ENCODE measurements at regions not wholly inside any gene's neighbourhood (a gene's known extent, or its start where the extent isn't known, plus 50 kb on each side); places are given as distances from the start of the nearest gene placed in this dataset.

DNA sequence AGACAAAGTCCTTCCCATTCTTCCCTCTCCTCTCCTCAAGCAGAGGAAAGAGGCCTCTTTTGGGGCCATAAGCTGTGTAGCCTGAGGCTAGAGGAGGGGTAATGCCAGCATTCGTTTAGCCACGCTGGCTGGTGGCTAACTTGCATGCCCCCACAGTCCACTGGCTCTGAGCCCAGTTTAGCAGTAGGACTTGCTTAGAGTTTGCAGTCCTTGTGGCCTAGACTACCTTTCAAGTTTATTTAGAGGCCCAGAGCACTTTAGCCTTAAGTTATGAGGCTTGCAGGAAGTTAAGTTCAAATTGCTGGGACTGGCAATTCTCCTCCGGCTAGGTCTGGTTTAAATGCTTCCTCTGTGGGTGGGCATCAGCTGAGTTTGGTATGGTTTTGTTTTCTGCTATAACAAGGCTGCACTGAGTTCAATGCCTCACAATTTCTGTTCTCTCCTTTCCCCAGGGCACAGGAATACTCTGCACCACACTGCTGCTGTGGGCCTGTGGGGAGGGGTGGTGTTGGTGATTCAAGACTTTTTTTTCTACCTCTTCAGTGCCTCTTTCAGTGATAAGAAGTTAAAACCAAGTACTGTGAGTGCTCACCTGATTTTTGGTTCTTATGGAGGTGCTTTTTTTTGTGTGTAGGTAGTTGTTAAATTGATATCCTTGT, 281.0 kb upstream of the C11orf87 start:
- intact Hi-C loops (cut with DNase I), result no loop called here
- no peak for DNase-seq (ENCODE audit: low spot score)

DNA sequence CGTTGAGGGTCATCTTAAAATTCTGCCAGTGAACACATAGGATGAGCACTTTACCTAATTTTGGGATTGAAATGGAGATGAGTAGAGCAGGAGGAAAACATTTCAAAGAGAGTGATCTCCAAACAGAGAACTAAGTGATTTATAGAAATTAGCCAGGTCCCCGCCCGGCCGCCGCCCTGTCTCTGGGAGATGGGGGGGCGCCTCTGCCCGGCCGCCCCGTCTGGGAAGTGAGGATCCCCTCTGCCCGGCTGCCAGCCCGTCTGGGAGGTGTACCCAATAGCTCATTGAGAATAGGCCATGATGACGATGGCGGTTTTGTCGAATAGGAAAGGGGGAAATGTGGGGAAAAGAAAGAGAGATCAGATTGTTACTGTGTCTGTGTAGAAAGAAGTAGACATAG, 276.7 kb upstream of the C11orf87 start:
- no peak for DNase-seq (ENCODE audit: low spot score)
- intact Hi-C loops (cut with DNase I), result no loop called here

GRCh38 chr11:109147726-109148125, 274.3 kb upstream of the C11orf87 start:
- no peak for DNase-seq (ENCODE audit: low spot score)
- intact Hi-C loops (cut with DNase I), result no loop called here

- no peak for DNase-seq (ENCODE audit: low spot score)
- intact Hi-C loops (cut with DNase I), result no loop called here
These were observed 273.3 kb upstream of the C11orf87 start for GRCh38 chr11:109148669-109149068.

- no peak for DNase-seq (ENCODE audit: low spot score)
- intact Hi-C loops (cut with DNase I), result no loop called here
These were observed 271.4 kb upstream of the C11orf87 start for GRCh38 chr11:109150581-109150980.

- intact Hi-C loops (cut with DNase I), result no loop called here
- no peak for DNase-seq (ENCODE audit: low spot score)
These were observed 268.2 kb upstream of the C11orf87 start for GRCh38 chr11:109153836-109154235.

DNA sequence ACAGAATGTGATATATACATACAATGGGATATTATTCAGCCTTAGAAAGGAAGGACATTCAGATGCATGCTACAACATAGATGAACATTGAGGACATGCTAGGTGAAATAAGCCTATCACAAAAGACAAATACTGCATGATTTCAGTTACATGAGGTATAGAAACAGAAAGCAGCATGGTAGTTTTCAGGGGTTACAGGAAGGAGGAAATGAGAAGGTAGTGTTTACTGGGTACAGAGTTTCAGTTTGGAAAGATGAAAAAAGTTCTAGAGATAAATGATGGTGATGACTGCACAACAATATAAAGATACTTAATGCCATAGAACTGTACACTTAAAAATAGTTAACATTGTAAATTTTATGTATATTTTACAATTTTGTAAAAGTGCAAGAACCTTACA, 266.7 kb upstream of the C11orf87 start:
- intact Hi-C loops (cut with DNase I), result no loop called here
- no peak for DNase-seq (ENCODE audit: low spot score)

DNA sequence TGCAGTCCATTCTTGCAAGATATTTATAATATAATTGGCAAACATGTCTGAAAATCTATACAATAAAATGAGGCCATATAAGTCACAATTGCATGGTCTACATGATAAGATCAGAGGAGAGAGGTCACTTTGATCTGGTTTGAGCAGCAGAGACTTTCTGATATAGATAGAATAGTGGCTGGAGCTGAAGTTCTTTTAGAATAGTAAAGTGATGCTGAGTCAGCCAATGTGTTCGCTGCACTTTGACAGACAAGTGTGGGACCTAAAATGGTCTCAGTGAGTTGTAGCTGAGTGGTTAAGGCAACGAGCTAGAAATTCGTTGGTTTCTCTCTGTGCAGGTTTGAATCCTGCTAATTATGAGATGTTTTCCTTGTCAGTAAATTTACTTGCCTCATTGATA, 257.0 kb upstream of the C11orf87 start:
- no peak for DNase-seq (ENCODE audit: low spot score)
- intact Hi-C loops (cut with DNase I), result no loop called here

GRCh38 chr11:109166441-109166840, 255.5 kb upstream of the C11orf87 start:
- intact Hi-C loops (cut with DNase I), result no loop called here
- no peak for DNase-seq (ENCODE audit: low spot score)

DNA sequence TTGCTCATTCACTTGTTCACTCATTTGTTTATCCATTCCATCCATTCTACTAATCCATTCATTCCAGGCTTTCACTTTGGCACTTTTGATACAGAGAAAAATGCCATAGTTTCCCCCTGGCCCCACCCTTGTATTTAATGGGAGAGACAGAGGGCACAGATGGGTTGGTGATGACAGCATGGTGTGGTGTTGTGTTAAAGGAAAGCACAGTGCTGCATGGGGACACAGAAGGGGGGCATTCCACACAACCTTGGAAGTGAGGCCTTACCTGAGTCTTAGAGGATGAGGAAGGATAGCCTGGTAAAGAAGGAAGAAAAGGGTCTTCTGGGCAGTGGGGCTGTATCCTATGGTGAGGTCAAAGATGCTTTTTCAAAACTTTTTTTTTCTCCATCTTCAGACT, 248.5 kb upstream of the C11orf87 start:
- intact Hi-C loops (cut with DNase I), result no loop called here
- DNase-seq (ENCODE audit: low spot score), result no peak

- no peak for DNase-seq (ENCODE audit: low spot score)
- intact Hi-C loops (cut with DNase I), result no loop called here
These were observed 237.6 kb upstream of the C11orf87 start for GRCh38 chr11:109184376-109184775.

DNA sequence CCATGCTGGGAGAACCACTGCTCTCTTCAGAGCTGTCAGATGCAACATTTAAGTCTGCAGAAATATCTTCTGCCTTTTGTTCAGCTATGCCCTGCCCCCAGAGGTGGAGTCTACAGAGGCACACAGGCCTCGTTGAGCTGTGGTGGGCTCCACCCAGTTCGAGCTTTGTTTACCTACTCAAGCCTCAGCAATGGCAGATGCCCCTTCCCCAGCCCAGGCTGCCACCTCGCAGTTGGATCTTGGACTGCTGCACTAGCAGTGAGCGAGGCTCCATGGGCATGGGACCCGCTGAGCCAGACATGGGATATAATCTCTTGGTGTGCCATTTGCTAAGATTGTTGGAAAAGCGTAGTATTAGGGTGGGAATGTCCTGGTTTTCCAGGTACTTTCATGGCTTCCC, 229.1 kb upstream of the C11orf87 start:
- intact Hi-C loops (cut with DNase I), result no loop called here
- no peak for DNase-seq (ENCODE audit: low spot score)

DNA sequence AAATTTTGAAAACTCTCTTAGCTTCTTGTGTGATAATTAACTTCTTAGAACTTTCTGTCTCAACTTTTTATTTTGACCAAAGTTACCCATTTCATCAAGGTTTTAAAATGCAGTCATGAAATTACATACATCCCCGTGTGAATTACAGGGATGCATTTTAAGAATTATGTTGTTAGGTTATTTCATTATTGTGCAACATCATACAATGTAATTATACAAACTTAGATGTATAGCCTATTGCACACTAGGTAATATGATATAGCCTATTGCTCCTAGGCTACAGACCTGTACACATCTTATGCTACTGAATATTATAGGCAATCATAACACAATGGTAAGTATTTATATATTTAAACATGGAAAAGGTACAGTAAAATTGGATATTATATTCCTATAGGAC, 228.1 kb upstream of the C11orf87 start:
- DNase-seq (ENCODE audit: low spot score), result no peak
- intact Hi-C loops (cut with DNase I), result no loop called here

DNA sequence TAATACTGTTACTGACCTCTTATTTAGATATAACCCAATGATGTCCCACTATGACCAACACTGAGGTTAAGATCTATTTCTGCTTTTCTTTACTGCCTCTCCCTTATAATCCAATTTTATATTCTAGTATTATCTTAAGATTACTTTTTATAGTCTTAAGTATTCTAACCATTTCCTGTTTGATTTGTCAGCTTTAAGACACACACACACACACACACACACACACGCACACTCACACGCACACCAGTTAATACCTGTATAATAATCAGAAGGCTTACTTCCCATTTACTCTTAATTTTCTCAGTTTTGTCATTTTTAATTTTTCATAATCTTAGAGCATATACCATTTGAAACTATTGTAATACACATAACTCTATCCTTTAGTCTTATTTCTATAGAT, 226.0 kb upstream of the C11orf87 start:
- intact Hi-C loops (cut with DNase I), result no loop called here
- no peak for DNase-seq (ENCODE audit: low spot score)

- intact Hi-C loops (cut with DNase I), result no loop called here
- no peak for DNase-seq (ENCODE audit: low spot score)
These were observed 224.3 kb upstream of the C11orf87 start for GRCh38 chr11:109197656-109198055.

GRCh38 chr11:109203176-109203575, 218.8 kb upstream of the C11orf87 start:
- intact Hi-C loops (cut with DNase I), result no loop called here
- DNase-seq (ENCODE audit: low spot score), result no peak

DNA sequence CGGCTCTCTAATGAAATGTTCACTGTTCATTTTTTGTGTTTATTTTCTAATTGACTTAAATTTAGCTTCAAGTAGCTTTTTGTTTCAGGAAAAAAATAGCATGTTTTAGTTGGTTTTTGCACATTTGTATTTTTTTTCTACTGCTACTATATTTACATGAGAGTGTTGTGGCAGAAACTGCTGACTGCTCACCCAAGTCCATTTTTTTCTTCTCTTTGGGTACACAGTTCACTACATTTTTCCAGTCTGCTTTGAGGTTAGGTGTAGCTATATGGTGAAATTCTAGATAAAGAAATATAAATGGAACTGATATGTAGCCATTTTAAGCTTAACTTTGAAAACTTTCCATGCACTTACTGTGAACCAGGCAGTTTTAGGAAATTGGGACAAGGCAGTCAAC, 216.7 kb upstream of the C11orf87 start:
- intact Hi-C loops (cut with DNase I), result no loop called here
- DNase-seq (ENCODE audit: low spot score), result no peak

DNA sequence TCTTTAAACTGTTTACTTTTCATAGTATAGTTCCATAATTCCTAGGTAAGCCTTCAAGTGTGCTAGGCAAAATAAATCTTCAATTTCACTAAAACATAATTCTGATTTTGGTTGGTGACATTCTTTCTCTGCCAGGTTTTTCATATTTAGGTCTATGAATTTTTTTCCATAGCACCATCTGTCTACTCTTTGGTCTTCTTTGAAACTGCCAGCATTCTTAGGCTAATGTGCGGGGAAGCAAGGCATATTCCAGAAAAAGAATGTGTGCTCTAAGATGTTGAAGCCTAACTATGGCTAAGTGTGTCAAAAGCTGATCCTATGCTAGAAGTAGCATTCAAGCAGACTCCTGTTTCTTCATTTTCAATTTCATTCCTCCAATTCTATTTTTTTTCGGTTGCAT, 213.9 kb upstream of the C11orf87 start:
- intact Hi-C loops (cut with DNase I), result no loop called here
- DNase-seq (ENCODE audit: low spot score), result no peak

GRCh38 chr11:109209572-109209971, 212.4 kb upstream of the C11orf87 start:
- intact Hi-C loops (cut with DNase I), result no loop called here
- DNase-seq (ENCODE audit: low spot score), result no peak

DNA sequence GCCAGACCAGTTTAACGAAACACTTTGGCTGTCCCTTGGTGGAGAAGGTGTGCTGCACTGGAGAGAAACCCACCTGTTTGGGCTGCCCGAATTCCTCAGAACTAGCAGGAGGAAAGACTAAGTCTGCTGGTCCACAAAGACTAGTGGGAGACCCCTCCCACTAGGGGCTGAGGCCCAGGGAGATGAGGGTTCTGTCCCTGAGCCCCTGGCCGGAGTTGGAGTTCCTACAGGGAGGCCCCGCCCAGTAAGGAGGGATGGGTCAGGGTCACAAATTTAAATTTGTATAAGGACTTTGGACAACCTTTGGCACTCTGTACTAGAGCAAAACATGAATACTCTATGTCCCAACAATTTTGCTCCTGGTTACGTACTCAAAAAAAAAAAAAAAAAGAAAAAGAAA, 200.8 kb upstream of the C11orf87 start:
- intact Hi-C loops (cut with DNase I), result no loop called here
- no peak for DNase-seq (ENCODE audit: low spot score)

GRCh38 chr11:109222761-109223160, 199.2 kb upstream of the C11orf87 start:
- intact Hi-C loops (cut with DNase I), result no loop called here
- no peak for DNase-seq (ENCODE audit: low spot score)

DNA sequence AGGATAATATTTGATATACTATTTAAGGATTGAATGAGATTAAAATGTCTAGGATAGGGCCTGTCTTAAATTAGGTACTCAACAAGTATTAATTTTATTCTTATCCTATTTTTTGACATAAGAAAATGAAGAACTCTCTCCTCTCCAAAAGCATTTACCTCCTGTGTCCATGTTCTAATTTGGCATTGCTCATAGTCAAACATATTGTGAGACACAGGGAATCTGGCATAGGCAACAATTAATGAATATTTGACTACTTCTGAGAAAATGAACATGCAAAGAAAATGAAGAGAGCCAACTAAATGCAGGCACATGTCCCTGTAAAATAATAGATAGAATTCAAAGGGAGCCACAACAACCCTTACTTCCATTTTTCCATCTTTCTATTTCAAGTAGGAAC, 198.5 kb upstream of the C11orf87 start:
- intact Hi-C loops (cut with DNase I), result no loop called here
- DNase-seq (ENCODE audit: low spot score), result no peak

Measured in posterior vena cava (tissue), 2 donors.